GM19043 (cell line): ENCODE measurements at regions not wholly inside any gene's neighbourhood (a gene's known extent, or its start where the extent isn't known, plus 50 kb on each side); places are given as distances from the start of the nearest gene placed in this dataset.
"Not testable (repeated sequence)": the region's sequence is repeated elsewhere in the genome, so short reads cannot be mapped to it uniquely, and the experiment has no call there.

Experiments used
- ATAC-seq: cut with Tn5 transposase; IDR thresholded peaks from one replicate; pipeline ENCODE4 v1.9.1; 2021; ENCODE audit warnings: low read depth; ENCODE audit not compliant: unreplicated experiment

GRCh38 chr10:131577178-131577555 is 265.6 kb upstream of the TCERG1L start:
- no peak for ATAC-seq

- no peak for ATAC-seq
Measured at GRCh38 chr10:131577786-131578471, 266.4 kb upstream of the TCERG1L start.

- no peak for ATAC-seq
Measured at GRCh38 chr10:131578472-131578970, 267.0 kb upstream of the TCERG1L start.

GRCh38 chr10:131579251-131580071 is 267.9 kb upstream of the TCERG1L start:
- ATAC-seq: no peak

- no peak for ATAC-seq
Measured at GRCh38 chr10:131580076-131580652, 268.6 kb upstream of the TCERG1L start.

GRCh38 chr10:131580674-131581073 is 269.2 kb upstream of the TCERG1L start:
- no peak for ATAC-seq

- not testable (repeated sequence) for ATAC-seq
Measured at GRCh38 chr10:131581547-131581946, 270.0 kb upstream of the TCERG1L start.

GRCh38 chr10:131584287-131584686 is 272.8 kb upstream of the TCERG1L start:
- ATAC-seq: no peak

GRCh38 chr10:131585761-131586160 is 274.2 kb upstream of the TCERG1L start:
- ATAC-seq: no peak

GRCh38 chr10:131586958-131587357 is 275.4 kb upstream of the TCERG1L start:
- no peak for ATAC-seq

GRCh38 chr10:131587976-131588680 is 276.6 kb upstream of the TCERG1L start:
- ATAC-seq: no peak

GRCh38 chr10:131588704-131589220 is 277.2 kb upstream of the TCERG1L start:
- ATAC-seq: no peak

- ATAC-seq: no peak
Measured at GRCh38 chr10:131590567-131590966, 279.0 kb upstream of the TCERG1L start.

- no peak for ATAC-seq
Measured at GRCh38 chr10:131591936-131592335, 280.4 kb upstream of the TCERG1L start.

GRCh38 chr10:131609176-131609575 is 291.6 kb upstream of the PPP2R2D start:
- ATAC-seq: no peak

GRCh38 chr10:131615150-131615549 is 285.7 kb upstream of the PPP2R2D start:
- ATAC-seq: no peak

GRCh38 chr10:131616040-131616439 is 284.8 kb upstream of the PPP2R2D start:
- ATAC-seq: no peak

- no peak for ATAC-seq
Measured at GRCh38 chr10:131617113-131617858, 283.5 kb upstream of the PPP2R2D start.

GRCh38 chr10:131618587-131619267 is 282.1 kb upstream of the PPP2R2D start:
- no peak for ATAC-seq
